ENCODE measurements at regions not wholly inside any gene's neighbourhood (a gene's known extent, or its start where the extent isn't known, plus 50 kb on each side); places are given as distances from the start of the nearest gene placed in this dataset.

DNA sequence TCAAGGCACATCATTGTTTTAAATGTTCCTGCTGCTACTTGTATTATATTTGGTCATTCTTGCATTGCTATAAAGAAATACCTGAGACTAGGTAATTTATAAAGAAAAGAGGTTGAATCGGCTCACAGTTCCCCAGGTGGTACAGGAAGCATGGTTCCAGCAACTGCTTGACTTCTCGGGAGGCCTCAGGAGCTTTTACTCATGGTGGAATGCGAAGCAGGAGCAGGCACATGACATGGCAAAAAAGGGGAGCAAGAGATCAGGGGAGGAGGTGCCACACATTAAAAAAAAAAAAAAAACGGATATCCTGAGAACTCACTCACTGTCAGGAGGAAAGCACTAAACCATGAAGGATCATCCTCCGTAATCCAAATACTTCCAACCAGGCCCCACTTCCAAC lies 286.9 kb upstream of the PLSCR5 start:
- ATAC-seq (ENCODE audit: insufficient read depth, low read depth) (no peak), DNase-seq (no peak)
- Histone ChIP-seq H3K4me1 (ENCODE audit: insufficient read depth, low read length) (no peaks in the 10 kb centered on the region), H3K4me2 (ENCODE audit: insufficient read depth, low read length) (no peak overlapping the region), H3K9ac (ENCODE audit: low read depth, low read length) (no peak overlapping the region), H2AFZ (ENCODE audit: low read depth, low read length) (no peak overlapping the region), H3K36me3 (ENCODE audit: insufficient read depth, low read length) (no peaks in the 10 kb centered on the region), H3K4me3 (ENCODE audit: low read depth in 1 of 2, low read length in 2 of 2) (no peak overlapping the region), H3K9me3 (ENCODE audit: insufficient read depth, low read length, severe bottlenecking) (no peaks in the 10 kb centered on the region), H3K79me2 (ENCODE audit: insufficient read depth, low read length) (no peaks in the 10 kb centered on the region), H3K27me3 (ENCODE audit: insufficient read depth, low read length, poor library complexity) (no peaks in the 10 kb centered on the region), H3K27ac (ENCODE audit: low read length) (no peak overlapping the region), H4K20me1 (ENCODE audit: insufficient read depth, low read length) (no peaks in the 10 kb centered on the region)
- TF ChIP-seq, protein P1, sequence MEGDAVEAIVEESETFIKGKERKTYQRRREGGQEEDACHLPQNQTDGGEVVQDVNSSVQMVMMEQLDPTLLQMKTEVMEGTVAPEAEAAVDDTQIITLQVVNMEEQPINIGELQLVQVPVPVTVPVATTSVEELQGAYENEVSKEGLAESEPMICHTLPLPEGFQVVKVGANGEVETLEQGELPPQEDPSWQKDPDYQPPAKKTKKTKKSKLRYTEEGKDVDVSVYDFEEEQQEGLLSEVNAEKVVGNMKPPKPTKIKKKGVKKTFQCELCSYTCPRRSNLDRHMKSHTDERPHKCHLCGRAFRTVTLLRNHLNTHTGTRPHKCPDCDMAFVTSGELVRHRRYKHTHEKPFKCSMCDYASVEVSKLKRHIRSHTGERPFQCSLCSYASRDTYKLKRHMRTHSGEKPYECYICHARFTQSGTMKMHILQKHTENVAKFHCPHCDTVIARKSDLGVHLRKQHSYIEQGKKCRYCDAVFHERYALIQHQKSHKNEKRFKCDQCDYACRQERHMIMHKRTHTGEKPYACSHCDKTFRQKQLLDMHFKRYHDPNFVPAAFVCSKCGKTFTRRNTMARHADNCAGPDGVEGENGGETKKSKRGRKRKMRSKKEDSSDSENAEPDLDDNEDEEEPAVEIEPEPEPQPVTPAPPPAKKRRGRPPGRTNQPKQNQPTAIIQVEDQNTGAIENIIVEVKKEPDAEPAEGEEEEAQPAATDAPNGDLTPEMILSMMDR (IDR thresholded peaks at IDR 0.05; ENCODE audit: borderline replicate concordance, extremely low read depth, low read length, poor library complexity, severe bottlenecking), result no peak
- TF ChIP-seq EZH2 (IDR thresholded peaks at IDR 0.05; ENCODE audit: borderline replicate concordance, low read depth, low read length, severe bottlenecking), result no peak

DNA sequence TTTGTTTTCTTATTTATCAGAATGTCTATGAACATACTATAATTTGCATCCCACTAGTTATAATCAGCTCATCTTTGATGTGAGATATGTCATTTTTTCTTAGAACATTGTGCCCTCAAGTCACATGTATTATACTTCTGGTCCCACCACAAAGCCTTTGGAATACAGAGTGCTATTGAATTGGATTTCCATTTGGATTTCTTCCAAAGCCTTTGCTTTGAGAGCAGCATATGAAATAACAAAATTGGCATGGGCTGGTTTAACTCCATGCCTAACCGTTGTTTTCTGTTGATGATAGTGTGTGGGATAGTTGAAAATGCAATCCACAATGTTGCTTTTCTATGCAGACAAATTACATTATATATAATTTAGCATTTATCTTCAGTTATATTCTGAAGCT lies 284.5 kb upstream of the PLSCR5 start:
- Histone ChIP-seq H4K20me1 (ENCODE audit: insufficient read depth, low read length) (no peaks in the 10 kb centered on the region), H3K27me3 (ENCODE audit: insufficient read depth, low read length, poor library complexity) (no peaks in the 10 kb centered on the region), H3K4me3 (ENCODE audit: low read depth in 1 of 2, low read length in 2 of 2) (no peak overlapping the region), H2AFZ (ENCODE audit: low read depth, low read length) (no peak overlapping the region), H3K79me2 (ENCODE audit: insufficient read depth, low read length) (no peaks in the 10 kb centered on the region), H3K9ac (ENCODE audit: low read depth, low read length) (no peak overlapping the region), H3K4me2 (ENCODE audit: insufficient read depth, low read length) (no peak overlapping the region), H3K27ac (ENCODE audit: low read length) (no peak overlapping the region), H3K36me3 (ENCODE audit: insufficient read depth, low read length) (no peaks in the 10 kb centered on the region), H3K4me1 (ENCODE audit: insufficient read depth, low read length) (no peaks in the 10 kb centered on the region), H3K9me3 (ENCODE audit: insufficient read depth, low read length, severe bottlenecking) (no peaks in the 10 kb centered on the region)
- no peak for DNase-seq
- no peak for ATAC-seq (ENCODE audit: insufficient read depth, low read depth)
- TF ChIP-seq, protein P1 (IDR thresholded peaks at IDR 0.05; ENCODE audit: borderline replicate concordance, extremely low read depth, low read length, poor library complexity, severe bottlenecking), result no peak
- no peak for TF ChIP-seq EZH2 (IDR thresholded peaks at IDR 0.05; ENCODE audit: borderline replicate concordance, low read depth, low read length, severe bottlenecking)

DNA sequence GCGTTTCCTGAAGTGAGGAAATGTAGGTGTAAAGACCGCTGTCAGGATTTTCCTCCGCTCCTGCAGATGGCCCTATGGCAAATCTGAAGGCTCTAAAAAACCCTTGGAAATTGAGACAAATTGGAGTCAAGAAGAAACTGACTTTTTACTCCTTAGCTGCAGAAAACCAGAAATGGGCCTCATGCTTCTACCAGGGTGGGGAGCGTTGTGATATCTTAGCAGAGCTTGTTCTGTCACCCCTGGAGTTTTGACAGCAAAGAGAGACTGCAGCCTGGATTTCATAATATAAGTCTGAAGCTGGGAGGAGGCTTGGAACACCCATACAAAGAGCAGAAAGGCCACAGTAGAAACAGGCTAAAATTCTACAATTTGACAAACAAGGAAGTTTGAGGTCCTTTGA lies 283.0 kb upstream of the PLSCR5 start:
- Histone ChIP-seq H2AFZ (ENCODE audit: low read depth, low read length) (no peak overlapping the region), H3K27ac (ENCODE audit: low read length) (no peak overlapping the region), H3K79me2 (ENCODE audit: insufficient read depth, low read length) (no peaks in the 10 kb centered on the region), H3K4me1 (ENCODE audit: insufficient read depth, low read length) (0 out of 2 replicates have a peak, but pooled peaks cover 4% of the 10 kb centered on the region), H3K9ac (ENCODE audit: low read depth, low read length) (no peak overlapping the region), H3K9me3 (ENCODE audit: insufficient read depth, low read length, severe bottlenecking) (no peaks in the 10 kb centered on the region), H3K4me2 (ENCODE audit: insufficient read depth, low read length) (no peak overlapping the region), H3K36me3 (ENCODE audit: insufficient read depth, low read length) (no peaks in the 10 kb centered on the region), H3K4me3 (ENCODE audit: low read depth in 1 of 2, low read length in 2 of 2) (no peak overlapping the region), H3K27me3 (ENCODE audit: insufficient read depth, low read length, poor library complexity) (no peaks in the 10 kb centered on the region), H4K20me1 (ENCODE audit: insufficient read depth, low read length) (no peaks in the 10 kb centered on the region)
- DNase-seq (no peak), ATAC-seq (ENCODE audit: insufficient read depth, low read depth) (no peak)
- TF ChIP-seq, protein P1 (IDR thresholded peaks at IDR 0.05; ENCODE audit: borderline replicate concordance, extremely low read depth, low read length, poor library complexity, severe bottlenecking), result no peak
- TF ChIP-seq EZH2 (IDR thresholded peaks at IDR 0.05; ENCODE audit: borderline replicate concordance, low read depth, low read length, severe bottlenecking), result no peak

DNA sequence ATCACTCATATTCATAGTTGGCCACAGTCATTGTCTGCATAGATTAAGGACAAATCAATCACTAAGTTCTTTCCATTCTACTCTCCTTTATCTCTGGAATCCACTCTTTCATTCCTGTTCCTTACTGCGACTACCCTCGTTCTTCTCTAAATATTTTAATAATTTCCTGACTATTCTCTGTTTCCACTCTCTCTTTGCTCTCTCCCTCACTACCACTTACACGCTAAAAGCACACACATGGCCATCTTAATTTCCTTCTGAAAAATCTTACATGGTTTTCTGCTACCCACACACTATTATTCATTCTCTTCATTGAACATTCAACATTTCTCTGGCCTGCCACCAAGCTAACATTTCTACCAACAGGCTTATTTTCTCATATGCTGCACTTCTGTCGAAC lies 279.6 kb upstream of the PLSCR5 start:
- no peaks in the 10 kb centered on the region for H3K36me3 ChIP-seq (ENCODE audit: insufficient read depth, low read length)
- H3K9me3 ChIP-seq (ENCODE audit: insufficient read depth, low read length, severe bottlenecking), result no peaks in the 10 kb centered on the region
- no peaks in the 10 kb centered on the region for H3K79me2 ChIP-seq (ENCODE audit: insufficient read depth, low read length)
- H3K9ac ChIP-seq (ENCODE audit: low read depth, low read length), result no peak overlapping the region
- H3K4me2 ChIP-seq (ENCODE audit: insufficient read depth, low read length), result no peak overlapping the region
- no peak overlapping the region for H3K4me3 ChIP-seq (ENCODE audit: low read depth in 1 of 2, low read length in 2 of 2)
- H2AFZ ChIP-seq (ENCODE audit: low read depth, low read length), result no peak overlapping the region
- 0 out of 2 replicates have a peak, but pooled peaks cover 5% of the 10 kb centered on the region for H3K4me1 ChIP-seq (ENCODE audit: insufficient read depth, low read length)
- no peaks in the 10 kb centered on the region for H4K20me1 ChIP-seq (ENCODE audit: insufficient read depth, low read length)
- H3K27me3 ChIP-seq (ENCODE audit: insufficient read depth, low read length, poor library complexity), result no peaks in the 10 kb centered on the region
- no peak overlapping the region for H3K27ac ChIP-seq (ENCODE audit: low read length)
- ATAC-seq (ENCODE audit: insufficient read depth, low read depth), result no peak
- TF ChIP-seq, protein P1 (IDR thresholded peaks at IDR 0.05; ENCODE audit: borderline replicate concordance, extremely low read depth, low read length, poor library complexity, severe bottlenecking), result no peak
- TF ChIP-seq EZH2 (IDR thresholded peaks at IDR 0.05; ENCODE audit: borderline replicate concordance, low read depth, low read length, severe bottlenecking), result no peak
- DNase-seq, result no peak
